K562 (cell line): ENCODE measurements at regions not wholly inside any gene's neighbourhood (a gene's known extent, or its start where the extent isn't known, plus 50 kb on each side); places are given as distances from the start of the nearest gene placed in this dataset.

Experiments
- ATAC-seq: fragments of 200-7000 bp; cut with Tn5 transposase; 3 replicates; pipeline ENCODE4 v1.9.1; 2020; ENCODE audit warnings: moderate library complexity
- BruUV-seq: library from RNA; stranded (reverse); fragments of 400-500 nt; replicated peaks from 2 replicates; lab custom pipeline; 2021; lab: Mats Ljungman, UMichigan
- CTCF ChIA-PET: fragments of 300-600 bp; formaldehyde crosslinking; extraction: SDS; loops from one replicate; lab custom pipeline; 2021; ENCODE audit warnings: low intra/inter-chr PET ratio; lab: Yijun Ruan, JAX
- POLR2A ChIA-PET: fragments of 300-600, 350-650 bp; sonication (Branson Sonifier 250); formaldehyde crosslinking; extraction: SDS; loops from one replicate; lab custom pipeline; 2021; ENCODE audit warnings: antibody characterized with exemption, inconsistent platforms; lab: Yijun Ruan, JAX
- DNase-seq, 4 experiments: peaks; one replicate each; pipeline versions ENCODE4 v3.0.0 to v3.0.0-alpha.2; 2011 to 2018; ENCODE audit warnings: low spot score in 3 of 4, mixed read lengths in 3 of 4; ENCODE audit errors: extremely low read depth in 1 of 4
- FAIRE-seq: peaks from 2 replicates; lab custom pipeline; 2011; peaks lifted over from hg19 to GRCh38; lab: Jason Lieb, UNC
- H2AFZ ChIP-seq: 2 replicates; pipeline ENCODE4 v1.6.0; 2011; ENCODE audit warnings: low read depth, low read length, control low read depth, inconsistent platforms
- H3K27ac ChIP-seq: fragments of 200-600 bp; 3 replicates; pipeline ENCODE4 v1.8.0; 2011; ENCODE audit warnings: low read depth, mild to moderate bottlenecking, control low read depth, inconsistent platforms, low read length, moderate library complexity, mixed read lengths; ENCODE audit errors: extremely low read depth
- H3K27me3 ChIP-seq, 2 experiments: fragments of 300-600 bp in 1 of 2; 2 replicates in 1 of 2; 3 replicates in 1 of 2; pipeline versions ENCODE4 v1.6.0 to v1.8.0; 2011; ENCODE audit warnings: inconsistent platforms in 2 of 2, low read length in 2 of 2, mild to moderate bottlenecking in 1 of 2, mixed read lengths in 1 of 2, moderate library complexity in 1 of 2; ENCODE audit not compliant: control insufficient read depth in 2 of 2, insufficient read depth in 2 of 2
- H3K36me3 ChIP-seq: fragments of 300-600 bp; 3 replicates; pipeline ENCODE4 v1.8.0; 2011; ENCODE audit warnings: mild to moderate bottlenecking, low read length, inconsistent platforms; ENCODE audit not compliant: control insufficient read depth, insufficient read depth
- H3K4me1 ChIP-seq, 2 experiments: fragments of 200-600 bp in 1 of 2; replicated peaks in 1 of 2; 2 replicates in 1 of 2; 3 replicates in 1 of 2; pipeline versions ENCODE4 v1.5.1 to v1.8.0; 2011; ENCODE audit warnings: inconsistent platforms in 2 of 2, low read length in 2 of 2, mild to moderate bottlenecking in 1 of 2, mixed read lengths in 1 of 2, moderate library complexity in 1 of 2; ENCODE audit not compliant: control insufficient read depth in 2 of 2, insufficient read depth in 2 of 2
- H3K4me2 ChIP-seq: 2 replicates; pipeline ENCODE4 v1.6.1; 2011; ENCODE audit warnings: low read length, control low read depth, inconsistent platforms, mixed read lengths; ENCODE audit not compliant: insufficient read depth
- H3K4me3 ChIP-seq: fragments of 200-600 bp; sonication (generic), shearing (Covaris generic); 2 replicates; pipeline ENCODE4 v1.5.1; 2016; ENCODE audit warnings: control low read depth, inconsistent platforms
- H3K79me2 ChIP-seq: fragments of 200-600 bp; 3 replicates; pipeline ENCODE4 v1.8.0; 2011; ENCODE audit warnings: low read length, inconsistent platforms; ENCODE audit not compliant: control insufficient read depth, insufficient read depth
- H3K9ac ChIP-seq, 2 experiments: 2 replicates each; pipeline versions ENCODE4 v1.6.0 to v1.6.1; 2011; ENCODE audit warnings: low read depth in 2 of 2, low read length in 2 of 2, control low read depth in 1 of 2, inconsistent platforms in 1 of 2, mild to moderate bottlenecking in 1 of 2, mixed read lengths in 1 of 2; ENCODE audit not compliant: insufficient read depth in 1 of 2
- H3K9me1 ChIP-seq: one replicate; pipeline ENCODE4 v1.6.0; 2011; ENCODE audit warnings: inconsistent platforms, mild to moderate bottlenecking, low read length, moderate library complexity; ENCODE audit not compliant: control insufficient read depth, insufficient read depth
- H3K9me3 ChIP-seq: replicated peaks from 2 replicates; pipeline ENCODE4 v1.5.1; 2011; ENCODE audit warnings: low read depth, low read length, inconsistent platforms; ENCODE audit not compliant: control insufficient read depth, insufficient read depth
- H4K20me1 ChIP-seq: replicated peaks from 2 replicates; pipeline ENCODE4 v1.6.1; 2011; ENCODE audit warnings: low read length, inconsistent platforms, mixed read lengths; ENCODE audit not compliant: control insufficient read depth, insufficient read depth
- CEBPG ChIP-seq, 3 experiments: fragments of 200-800 bp in 1 of 3; sonication (Bioruptor generic) in 1 of 3; sonication (generic) in 1 of 3; formaldehyde crosslinking in 1 of 3; IDR thresholded peaks in 2 of 3; conservative IDR thresholded peaks in 1 of 3; 2 replicates each; pipeline versions ENCODE4 v1.6.1 to v1.8.0; 2016 to 2022; ENCODE audit warnings: missing compliant biosample characterization in 2 of 3, missing genetic modification characterization in 2 of 3, mild to moderate bottlenecking in 1 of 3, missing genetic modification reagents in 1 of 3
- ESRRA ChIP-seq: fragments of 450-650 bp; IDR thresholded peaks from 2 replicates; pipeline ENCODE4 v1.6.1; 2014; ENCODE audit warnings: low read depth, mild to moderate bottlenecking, moderate library complexity, borderline replicate concordance
- KAT7 ChIP-seq: sonication (generic); formaldehyde crosslinking; IDR thresholded peaks from 2 replicates; pipeline ENCODE4 v1.8.0; 2022; ENCODE audit warnings: missing genetic modification reagents, mild to moderate bottlenecking, borderline replicate concordance
- KLF13 ChIP-seq: fragments of 450-650 bp; IDR thresholded peaks from 2 replicates; pipeline ENCODE4 v1.6.1; 2016; ENCODE audit warnings: missing genetic modification characterization, low read depth, mild to moderate bottlenecking, missing compliant biosample characterization, moderate library complexity, borderline replicate concordance
- MAFK ChIP-seq: IDR thresholded peaks from 2 replicates; pipeline ENCODE4 v1.6.1; 2011; ENCODE audit warnings: low read length, improper control_type of control experiment
- MNT ChIP-seq, 2 experiments: fragments of 450-650 bp; conservative IDR thresholded peaks; 2 replicates each; pipeline ENCODE4 v1.6.1; 2017; ENCODE audit warnings: mild to moderate bottlenecking in 2 of 2, moderate library complexity in 2 of 2
- PHF20 ChIP-seq: fragments of 450-650 bp; IDR thresholded peaks from 2 replicates; pipeline ENCODE4 v1.6.1; 2018; ENCODE audit not compliant: partially characterized antibody
- POU5F1 ChIP-seq: fragments of 150-350 bp; IDR thresholded peaks from 2 replicates; pipeline ENCODE4 v1.6.1; 2014; ENCODE audit warnings: borderline replicate concordance, low read length, low read depth, mild to moderate bottlenecking; ENCODE audit not compliant: partially characterized antibody
- SIX5 ChIP-seq, 2 experiments: IDR thresholded peaks; 2 replicates each; pipeline ENCODE4 v1.6.1; 2011; ENCODE audit warnings: low read length in 2 of 2, borderline replicate concordance in 1 of 2, low read depth in 1 of 2, mild to moderate bottlenecking in 1 of 2, moderate library complexity in 1 of 2; ENCODE audit not compliant: insufficient read depth in 1 of 2
- SMARCB1 ChIP-seq: IDR thresholded peaks from 2 replicates; pipeline ENCODE4 v1.6.1; 2011; ENCODE audit warnings: improper control_type of control experiment, low read depth; ENCODE audit not compliant: insufficient read length
- ZKSCAN3 ChIP-seq: fragments of 250-450 bp; sonication (Bioruptor Pico); IDR thresholded peaks from 2 replicates; pipeline ENCODE4 v1.4.0; 2020
- ZNF639 ChIP-seq, 2 experiments: fragments of 200-800 bp in 1 of 2; sonication (Bioruptor generic) in 1 of 2; sonication (generic) in 1 of 2; formaldehyde crosslinking in 1 of 2; IDR thresholded peaks in 1 of 2; conservative IDR thresholded peaks in 1 of 2; 2 replicates each; pipeline versions ENCODE4 v1.5.0 to v1.6.1; 2016 to 2020; ENCODE audit warnings: missing compliant biosample characterization in 1 of 2, missing genetic modification characterization in 1 of 2, missing genetic modification reagents in 1 of 2
- WGBS: fragments of 100-300 bp; shearing (Covaris generic); methylation state at CpG from one replicate; pipeline ENCODE4 v1.1.6; 2016; ENCODE audit warnings: low coverage, mixed read lengths; ENCODE audit not compliant: insufficient coverage; ENCODE audit errors: missing lambda C conversion rate; 5-methylcytosine and 5-hydroxymethylcytosine counted together
- in situ Hi-C: fragments of 300-500 bp; cut with MboI; formaldehyde crosslinking; loops from 4 replicates; pipeline ENCODE4 v1.15.0; 2018; ENCODE audit warnings: inconsistent platforms, mixed read lengths
- intact Hi-C: fragments of 100-400 bp; cut with micrococcal nuclease; formaldehyde crosslinking; loops from 2 replicates; pipeline ENCODE4 v1.14.2; 2022

DNA sequence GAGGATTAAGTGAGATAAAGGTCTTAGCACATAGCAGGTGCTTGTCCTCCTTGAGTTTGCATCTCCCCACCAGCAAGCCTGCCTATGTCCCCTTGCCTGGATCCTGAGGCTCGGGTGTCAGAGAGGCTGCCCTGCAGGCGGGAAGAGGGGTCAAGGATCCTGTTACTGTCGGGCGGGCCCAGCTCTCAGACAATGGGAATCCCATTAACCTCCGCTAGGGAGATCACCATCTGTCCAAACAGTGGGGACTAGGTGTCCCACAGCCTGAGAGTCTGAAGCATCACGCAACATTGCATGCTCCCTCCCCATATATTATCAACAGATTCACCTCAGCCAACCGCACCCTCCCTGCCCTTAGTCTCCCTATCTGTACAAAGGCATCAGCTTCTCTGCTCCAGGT, 151.4 kb downstream of the FBLN2 start:
- Histone ChIP-seq H3K9ac (no peak overlapping the region), H3K4me2 (no peak overlapping the region), H3K79me2 (no peaks in the 10 kb centered on the region), H3K4me3 (no peak overlapping the region), H4K20me1 (no peaks in the 10 kb centered on the region), H3K4me1 (no peaks in the 10 kb centered on the region), H3K9me3 (no peaks in the 10 kb centered on the region), H3K36me3 (no peaks in the 10 kb centered on the region), H2AFZ (no peak overlapping the region), H3K27me3 (peaks cover 3 to 22% of the 10 kb centered on the region in 2 experiments; a peak in 4 of 5 replicates), H3K27ac (no peak overlapping the region), H3K9me1 (no peaks in the 10 kb centered on the region)
- in situ Hi-C loops (no loop called here), intact Hi-C loops (no loop called here)
- FAIRE-seq (no peak), ATAC-seq (peak; percentile 60), DNase-seq (peak in 3 of 4 experiments; percentile 14 to 41 (median 37))
- TF ChIP-seq SMARCB1 (no peak), CEBPG (CRISPR knock-in tag; IDR thresholded peaks at IDR 0.05) (peak; percentile 15; the same call in 1 of the 2 replicates), CEBPG (tag; conservative IDR thresholded peaks at IDR 0.05 in 1 of 2, IDR thresholded peaks at IDR 0.05 in 1 of 2) (no peak), KAT7 (CRISPR knock-in tag) (no peak)
- 1% methylated on average over 6 of the region's 7 CpGs for WGBS
- ChIA-PET CTCF (no interaction called here), POLR2A (interaction anchor here (0.6 to 0.7 kb wide), 3 partner anchors 12 to 48 kb away, joined by 3 to 5 read pairs (median 4); no protein-coding TSS in a partner anchor)
- no TSS peak for BruUV-seq

DNA sequence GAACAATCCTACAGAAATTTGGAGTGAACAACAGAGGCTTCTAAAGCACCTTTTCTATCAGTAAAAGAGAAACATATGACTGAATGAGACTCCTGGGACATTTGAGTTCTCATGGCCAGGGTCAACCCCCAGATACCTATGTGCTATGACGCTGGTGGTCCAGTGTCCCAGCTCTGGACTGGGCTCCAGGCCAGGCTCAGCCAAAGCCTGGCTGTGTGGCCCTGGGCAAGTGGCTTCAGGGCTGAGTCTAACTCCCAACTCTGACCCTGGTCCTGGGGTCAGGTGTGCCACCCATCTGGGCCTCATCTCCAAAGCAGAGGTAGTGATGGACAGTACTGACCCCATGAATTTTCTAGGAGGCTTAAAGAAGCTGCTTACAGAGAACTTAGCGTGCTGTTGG, 147.8 kb downstream of the FBLN2 start:
- peaks cover 6 to 44% of the 10 kb centered on the region in 2 experiments for H3K27me3 ChIP-seq
- no peak for FAIRE-seq
- BruUV-seq = no TSS peak
- H3K4me2 ChIP-seq = no peak overlapping the region
- no peak overlapping the region for H3K9ac ChIP-seq
- ChIA-PET CTCF (no interaction called here), POLR2A (interaction anchor here (0.7 kb wide), 1 partner anchor 31 kb away, joined by 3 read pairs; no protein-coding TSS in a partner anchor)
- no peak for DNase-seq
- no peaks in the 10 kb centered on the region for H3K79me2 ChIP-seq
- no peak overlapping the region for H2AFZ ChIP-seq
- no peaks in the 10 kb centered on the region for H3K36me3 ChIP-seq
- H3K4me1 ChIP-seq = no peaks in the 10 kb centered on the region
- no peak overlapping the region for H3K4me3 ChIP-seq
- no peak overlapping the region for H3K27ac ChIP-seq
- 0% methylated on average over 2 of the region's 2 CpGs for WGBS
- ATAC-seq = no peak
- H3K9me3 ChIP-seq = no peaks in the 10 kb centered on the region
- H4K20me1 ChIP-seq = no peaks in the 10 kb centered on the region
- H3K9me1 ChIP-seq = no peaks in the 10 kb centered on the region
- in situ Hi-C loops = no loop called here
- intact Hi-C loops = no loop called here
- TF ChIP-seq SIX5 (IDR thresholded peaks at IDR 0.05; ENCODE audit: borderline replicate concordance in 1 of 2, insufficient read depth in 1 of 2, low read depth in 1 of 2, low read length in 2 of 2) = no peak
- TF ChIP-seq POU5F1 = no peak
- no peak for TF ChIP-seq PHF20
- no peak for TF ChIP-seq ZKSCAN3 (CRISPR knock-in tag)
- TF ChIP-seq MNT (conservative IDR thresholded peaks at IDR 0.05) = no peak
- TF ChIP-seq ESRRA = no peak
- TF ChIP-seq MAFK = no peak
- no peak for TF ChIP-seq KLF13 (tag)
- no peak for TF ChIP-seq ZNF639 (CRISPR knock-in tag; conservative IDR thresholded peaks at IDR 0.05 in 1 of 2, IDR thresholded peaks at IDR 0.05 in 1 of 2)
